IPS DF 6.9 (cell line): ENCODE measurements at regions not wholly inside any gene's neighbourhood (a gene's known extent, or its start where the extent isn't known, plus 50 kb on each side); places are given as distances from the start of the nearest gene placed in this dataset.

Experiments
- DNase-seq: peaks from one replicate; pipeline ENCODE4 v3.0.0-alpha.2; 2013; ENCODE audit warnings: low read depth, low spot score
- H3K27ac ChIP-seq: one replicate; pipeline ENCODE4 v1.5.1; 2013; ENCODE audit warnings: low read length, control low read depth
- H3K27me3 ChIP-seq: 2 replicates; pipeline ENCODE4 v1.6.1; 2013; ENCODE audit warnings: mild to moderate bottlenecking, low read length; ENCODE audit not compliant: control insufficient read depth, insufficient read depth
- H3K36me3 ChIP-seq: 2 replicates; pipeline ENCODE4 v1.6.1; 2013; ENCODE audit warnings: low read length; ENCODE audit not compliant: control insufficient read depth, insufficient read depth
- H3K4me1 ChIP-seq: 2 replicates; pipeline ENCODE4 v1.6.1; 2013; ENCODE audit warnings: low read length; ENCODE audit not compliant: control insufficient read depth, insufficient read depth
- H3K4me3 ChIP-seq: 2 replicates; pipeline ENCODE4 v1.5.1; 2013; ENCODE audit warnings: mild to moderate bottlenecking, low read length
- H3K9me3 ChIP-seq: 2 replicates; pipeline ENCODE4 v1.6.1; 2013; ENCODE audit warnings: low read length, inconsistent platforms; ENCODE audit not compliant: control insufficient read depth, insufficient read depth
- WGBS: extraction: QIAGEN DNeasy Blood & Tissue Kit; methylation state at CpG from one replicate; pipeline ENCODE4 v1.1.7; 2013; ENCODE audit warnings: mixed read lengths, missing lambda C conversion rate; ENCODE audit not compliant: insufficient read length, insufficient coverage; 5-methylcytosine and 5-hydroxymethylcytosine counted together

DNA sequence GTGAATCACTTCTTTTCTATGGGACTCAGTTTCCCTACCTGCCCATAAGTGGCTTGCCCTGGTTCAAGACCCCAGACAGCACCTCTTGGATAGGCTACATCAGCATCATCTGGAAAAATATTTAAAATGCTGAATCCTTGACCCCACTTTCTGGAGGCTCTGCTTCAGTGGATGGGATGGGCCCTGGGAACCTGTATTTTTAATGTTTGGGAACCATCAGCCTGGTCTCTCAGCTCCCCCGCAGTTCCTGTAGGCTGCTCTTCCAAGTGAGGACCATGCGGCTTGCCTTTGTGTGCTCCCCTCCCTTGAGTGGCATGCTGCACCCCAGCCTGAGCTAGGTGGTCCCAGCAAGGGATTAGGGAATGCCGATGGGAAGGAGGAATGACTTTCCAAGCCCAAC lies 68.3 kb upstream of the CRHR1 start:
- Histone ChIP-seq H3K4me1 (peaks cover 3% of the 10 kb centered on the region), H3K27me3 (no peaks in the 10 kb centered on the region)
- no CpG with 5 or more reads among the region's 3 CpGs for WGBS

DNA sequence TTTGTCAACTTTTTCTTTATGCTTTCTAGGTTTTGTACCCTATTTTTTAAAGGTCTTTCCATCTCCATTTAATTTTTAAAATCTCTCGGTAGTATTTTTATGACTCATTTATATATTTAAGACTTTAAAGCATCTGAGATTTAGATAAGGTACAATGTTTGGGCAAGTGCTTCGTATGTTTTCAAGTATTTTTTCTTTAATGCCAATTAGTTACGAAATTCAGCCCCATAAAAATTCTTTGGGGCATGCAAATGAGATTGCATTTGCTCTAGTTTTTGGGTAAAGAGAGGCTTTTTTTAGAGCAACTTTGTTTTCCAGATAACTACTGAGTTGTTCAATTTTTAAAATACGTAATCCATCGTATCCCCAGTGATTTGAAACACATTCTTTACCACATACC lies 65.3 kb upstream of the CRHR1 start:
- H3K4me1 ChIP-seq = peaks cover 3% of the 10 kb centered on the region
- no peaks in the 10 kb centered on the region for H3K36me3 ChIP-seq
- H3K27me3 ChIP-seq = no peaks in the 10 kb centered on the region
- DNase-seq = no peak
- no peak overlapping the region for H3K27ac ChIP-seq
- no peaks in the 10 kb centered on the region for H3K9me3 ChIP-seq
- no CpG with 5 or more reads among the region's 5 CpGs for WGBS
- H3K4me3 ChIP-seq = no peak overlapping the region

More for the DNA sequence above, 68.3 kb upstream of the CRHR1 start:
- Histone ChIP-seq H3K36me3 (no peaks in the 10 kb centered on the region), H3K27ac (no peak overlapping the region), H3K9me3 (no peaks in the 10 kb centered on the region), H3K4me3 (no peak overlapping the region)
- DNase-seq = no peak

DNA sequence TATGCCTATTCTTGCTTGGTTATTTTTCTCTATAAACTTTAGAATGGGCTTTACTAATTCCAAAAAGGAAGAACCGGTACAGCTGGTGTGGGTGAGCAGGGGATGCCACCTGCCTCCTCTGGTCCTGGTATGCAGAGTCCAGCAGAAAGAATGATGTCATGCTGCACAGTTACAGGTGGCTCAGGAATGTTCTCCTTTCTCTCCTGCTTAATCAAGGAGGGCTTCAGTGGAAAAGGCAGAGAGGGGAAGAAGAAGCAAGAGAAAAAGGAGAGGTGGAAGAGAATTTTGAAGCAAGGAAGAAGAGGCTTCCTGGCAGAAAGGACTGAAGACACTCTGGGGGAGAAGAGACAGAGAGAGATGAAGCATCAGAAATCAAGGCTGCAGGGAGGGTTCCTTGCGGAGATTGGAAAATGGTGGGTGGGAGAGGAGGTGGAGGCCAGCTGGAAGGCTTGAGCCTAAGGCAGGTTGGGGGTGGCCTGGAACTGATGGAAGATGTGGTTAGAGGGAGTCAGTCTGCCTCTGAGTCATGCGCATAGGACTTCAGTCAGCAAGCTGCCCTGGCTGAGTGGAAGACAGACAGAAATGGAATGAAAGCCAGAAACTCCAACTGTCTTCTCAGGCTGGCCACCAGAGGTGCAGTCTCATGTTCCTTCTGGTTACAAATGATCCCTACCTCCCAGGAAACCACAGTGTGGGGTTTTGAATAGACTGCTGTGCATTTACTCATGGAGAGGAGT lies 64.6 kb upstream of the CRHR1 start:
- peaks cover 3% of the 10 kb centered on the region for H3K4me1 ChIP-seq
- no peaks in the 10 kb centered on the region for H3K9me3 ChIP-seq
- H3K4me3 ChIP-seq = no peak overlapping the region
- H3K36me3 ChIP-seq = no peaks in the 10 kb centered on the region
- no peaks in the 10 kb centered on the region for H3K27me3 ChIP-seq
- H3K27ac ChIP-seq = no peak overlapping the region
- no peak for DNase-seq
- WGBS = no CpG with 5 or more reads among the region's 3 CpGs

GRCh38 chr17:45720386-45720785 lies 63.7 kb upstream of the CRHR1 start:
- Histone ChIP-seq H3K9me3 (no peaks in the 10 kb centered on the region), H3K36me3 (no peaks in the 10 kb centered on the region), H3K4me1 (peaks cover 3% of the 10 kb centered on the region), H3K27me3 (no peaks in the 10 kb centered on the region), H3K4me3 (no peak overlapping the region), H3K27ac (no peak overlapping the region)
- no peak for DNase-seq
- WGBS = no CpG with 5 or more reads among the region's 11 CpGs

GRCh38 chr17:45722161-45722560 lies 62.0 kb upstream of the CRHR1 start:
- no peak overlapping the region for H3K4me3 ChIP-seq

DNA sequence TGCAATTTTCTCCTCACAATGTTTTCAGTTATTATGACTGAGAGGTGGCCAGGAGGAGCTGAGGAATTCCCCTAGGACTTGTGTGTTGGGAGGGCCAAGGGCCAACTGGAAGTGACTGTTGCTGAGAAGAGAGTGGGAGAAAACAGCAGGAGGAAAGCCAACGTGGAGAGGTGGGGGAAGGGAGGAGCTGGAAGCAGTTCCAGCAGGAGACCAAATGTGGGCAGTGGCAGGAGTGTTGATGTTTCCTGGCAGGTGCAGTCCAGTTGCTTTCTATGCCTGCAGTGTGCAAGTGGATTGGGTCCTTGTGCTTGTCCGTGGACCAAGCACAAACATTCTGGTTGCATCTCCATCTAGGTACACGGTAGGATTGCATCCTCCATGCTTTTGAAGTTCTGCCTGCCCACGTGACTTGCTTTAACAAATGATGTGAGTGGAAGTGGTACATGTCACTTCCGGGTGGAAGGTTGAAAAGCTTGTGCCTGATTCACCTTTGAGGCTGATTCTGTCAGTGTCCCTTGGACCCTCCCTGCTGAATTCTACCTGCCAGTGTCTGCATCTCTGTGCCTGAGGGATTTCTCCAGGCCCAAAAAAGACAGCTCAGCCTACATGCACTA lies 54.7 kb upstream of the CRHR1 start:
- WGBS = no CpG with 5 or more reads among the region's 5 CpGs
- no peaks in the 10 kb centered on the region for H3K27me3 ChIP-seq
- H3K4me3 ChIP-seq = no peak overlapping the region
- H3K4me1 ChIP-seq = no peaks in the 10 kb centered on the region
- no peaks in the 10 kb centered on the region for H3K36me3 ChIP-seq
- H3K27ac ChIP-seq = no peak overlapping the region
- no peaks in the 10 kb centered on the region for H3K9me3 ChIP-seq
- no peak for DNase-seq

More at GRCh38 chr17:45722161-45722560, 62.0 kb upstream of the CRHR1 start:
- WGBS = no CpG with 5 or more reads among the region's 7 CpGs
- Histone ChIP-seq H3K4me1 (peaks cover 2% of the 10 kb centered on the region), H3K27ac (no peak overlapping the region), H3K27me3 (no peaks in the 10 kb centered on the region), H3K36me3 (no peaks in the 10 kb centered on the region), H3K9me3 (no peaks in the 10 kb centered on the region)
- DNase-seq = peak; percentile 48

DNA sequence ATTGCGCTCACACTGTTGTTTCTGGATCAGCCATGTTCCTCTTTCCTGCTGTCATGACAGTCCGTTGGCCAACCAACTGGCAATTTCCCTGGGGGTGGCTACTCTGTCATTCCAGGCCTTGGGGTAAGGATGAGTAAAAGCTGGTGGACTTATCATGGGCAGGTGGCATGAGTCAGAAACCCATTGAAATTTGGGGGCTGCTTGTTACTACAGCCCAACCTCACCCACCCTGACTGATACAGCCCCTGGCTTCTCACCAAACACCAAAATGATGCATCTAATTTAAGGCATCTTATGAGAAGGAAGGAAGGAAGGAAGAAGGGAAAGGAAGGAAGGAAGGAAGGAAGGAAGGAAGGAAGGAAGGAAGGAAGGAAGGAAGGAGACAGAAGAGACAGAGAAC lies 53.9 kb upstream of the CRHR1 start:
- DNase-seq = no peak
- no peaks in the 10 kb centered on the region for H3K9me3 ChIP-seq
- WGBS = no CpG with 5 or more reads among the region's 2 CpGs

GRCh38 chr17:45731459-45731858 lies 52.7 kb upstream of the CRHR1 start:
- Histone ChIP-seq H3K4me1 (no peaks in the 10 kb centered on the region), H3K27ac (no peak overlapping the region), H3K4me3 (no peak overlapping the region), H3K27me3 (no peaks in the 10 kb centered on the region), H3K9me3 (no peaks in the 10 kb centered on the region), H3K36me3 (no peaks in the 10 kb centered on the region)
- no CpG with 5 or more reads among the region's 1 CpG for WGBS
- no peak for DNase-seq

More for the DNA sequence above, 53.9 kb upstream of the CRHR1 start:
- Histone ChIP-seq H3K4me3 (no peak overlapping the region), H3K27me3 (no peaks in the 10 kb centered on the region), H3K27ac (no peak overlapping the region), H3K4me1 (no peaks in the 10 kb centered on the region), H3K36me3 (no peaks in the 10 kb centered on the region)

DNA sequence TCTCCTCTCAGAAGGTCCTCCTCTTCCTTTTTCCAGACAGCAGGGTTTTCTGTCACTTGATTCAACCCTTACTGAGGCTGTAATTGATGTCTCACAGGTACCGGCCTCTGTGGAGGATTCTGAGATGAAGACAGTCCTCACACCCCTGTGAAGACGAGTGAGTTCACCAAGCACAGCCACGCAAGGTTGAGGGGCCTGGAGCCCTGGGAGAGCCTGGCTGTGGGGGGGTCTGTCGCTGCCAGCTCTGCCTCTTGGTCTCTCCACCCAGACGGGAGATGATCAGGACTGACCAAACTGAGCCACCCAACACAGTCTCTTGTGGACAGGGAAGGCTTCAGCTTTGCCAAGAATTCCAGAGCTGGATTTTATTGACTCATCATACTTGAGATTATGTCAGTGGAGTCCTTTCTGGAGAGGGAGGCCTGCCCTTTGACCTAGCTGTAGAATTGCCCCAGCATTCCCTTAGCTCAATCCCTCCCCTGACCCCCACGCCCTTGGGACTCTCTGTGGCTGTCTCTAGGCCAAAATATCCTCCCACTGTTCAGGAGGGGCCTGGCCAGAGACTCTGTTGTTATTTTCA lies 51.1 kb upstream of the CRHR1 start:
- Histone ChIP-seq H3K27ac (no peak overlapping the region), H3K27me3 (no peaks in the 10 kb centered on the region), H3K4me3 (no peak overlapping the region), H3K4me1 (no peaks in the 10 kb centered on the region), H3K36me3 (no peaks in the 10 kb centered on the region), H3K9me3 (no peaks in the 10 kb centered on the region)
- no peak for DNase-seq
- WGBS = no CpG with 5 or more reads among the region's 6 CpGs

DNA sequence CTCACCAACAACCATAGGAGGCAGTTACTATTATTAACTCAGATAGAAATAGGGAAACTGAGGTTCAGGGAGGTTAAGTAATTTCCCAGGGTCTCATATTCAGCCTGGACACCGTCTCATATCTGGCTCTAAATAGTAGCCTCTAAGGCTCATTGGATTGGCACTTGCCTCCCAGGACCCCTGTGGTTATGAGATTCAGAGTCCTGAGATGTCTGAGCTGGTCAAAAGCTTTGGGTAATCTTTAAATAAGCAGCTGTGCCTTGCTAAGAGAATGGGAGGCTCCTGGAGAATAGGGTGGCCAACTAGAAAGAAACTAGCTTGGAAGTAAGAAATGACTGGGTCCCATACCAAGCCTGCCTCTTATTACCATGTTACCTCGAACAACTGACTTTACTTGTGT lies 50.3 kb upstream of the CRHR1 start:
- no peak for DNase-seq
- Histone ChIP-seq H3K4me1 (no peaks in the 10 kb centered on the region), H3K9me3 (no peaks in the 10 kb centered on the region), H3K27me3 (no peaks in the 10 kb centered on the region), H3K36me3 (no peaks in the 10 kb centered on the region), H3K4me3 (no peak overlapping the region), H3K27ac (no peak overlapping the region)
- no CpG with 5 or more reads among the region's 2 CpGs for WGBS
